ENCODE measurements at regions not wholly inside any gene's neighbourhood (a gene's known extent, or its start where the extent isn't known, plus 50 kb on each side); places are given as distances from the start of the nearest gene placed in this dataset.

DNA sequence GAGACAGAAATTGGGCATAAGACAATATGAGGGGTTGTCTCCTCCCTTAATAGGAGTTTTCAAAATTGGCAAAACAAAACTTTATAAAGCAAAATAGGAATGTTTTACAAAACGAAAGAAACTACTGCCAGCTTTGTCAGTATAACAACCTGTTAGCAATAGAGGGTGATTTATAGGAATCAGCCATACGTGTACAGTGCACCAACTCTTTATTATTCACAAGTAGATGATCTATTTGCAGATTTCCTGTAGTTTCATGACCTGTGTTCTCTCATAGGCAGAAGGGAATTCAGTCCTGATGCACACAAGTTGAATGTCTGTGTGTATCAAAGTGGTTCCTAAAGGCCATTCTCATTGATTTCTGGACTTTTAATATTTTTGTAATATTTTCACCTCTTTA, 116.3 kb downstream of the MFAP3L start:
- Histone ChIP-seq H3K27ac (ENCODE audit: low read depth, low read length, poor library complexity, severe bottlenecking) (no peak overlapping the region), H3K9me3 (ENCODE audit: low read length) (no peaks in the 10 kb centered on the region), H3K9me2 (ENCODE audit: insufficient read depth, low read length) (no peaks in the 10 kb centered on the region), H4K20me1 (ENCODE audit: insufficient read depth, low read length) (no peaks in the 10 kb centered on the region), H3K4me1 (ENCODE audit: insufficient read depth, low read length, poor library complexity, severe bottlenecking) (no peaks in the 10 kb centered on the region), H3K4me2 (ENCODE audit: low read length) (no peak overlapping the region), H2AFZ (ENCODE audit: low read length) (no peak overlapping the region), H3K79me2 (ENCODE audit: insufficient read depth, low read depth, low read length) (no peaks in the 10 kb centered on the region), H3K4me3 (ENCODE audit: low read depth, low read length, poor library complexity, severe bottlenecking) (no peak overlapping the region), H3K36me3 (ENCODE audit: insufficient read depth, low read length) (no peaks in the 10 kb centered on the region)
- BruUV-seq (replicated peaks), result no TSS peak
- no peak for DNase-seq (ENCODE audit: low spot score)
- intact Hi-C loops (cut with micrococcal nuclease; ENCODE audit: unreplicated experiment), result no loop called here
- ChIA-PET CTCF (ENCODE audit: unreplicated experiment) (no interaction called here), POLR2A (no interaction called here)
- TF ChIP-seq EZH2phosphoT487 (IDR thresholded peaks at IDR 0.05; ENCODE audit: borderline replicate concordance, low read depth, low read length), result no peak
- TF ChIP-seq, protein P1, sequence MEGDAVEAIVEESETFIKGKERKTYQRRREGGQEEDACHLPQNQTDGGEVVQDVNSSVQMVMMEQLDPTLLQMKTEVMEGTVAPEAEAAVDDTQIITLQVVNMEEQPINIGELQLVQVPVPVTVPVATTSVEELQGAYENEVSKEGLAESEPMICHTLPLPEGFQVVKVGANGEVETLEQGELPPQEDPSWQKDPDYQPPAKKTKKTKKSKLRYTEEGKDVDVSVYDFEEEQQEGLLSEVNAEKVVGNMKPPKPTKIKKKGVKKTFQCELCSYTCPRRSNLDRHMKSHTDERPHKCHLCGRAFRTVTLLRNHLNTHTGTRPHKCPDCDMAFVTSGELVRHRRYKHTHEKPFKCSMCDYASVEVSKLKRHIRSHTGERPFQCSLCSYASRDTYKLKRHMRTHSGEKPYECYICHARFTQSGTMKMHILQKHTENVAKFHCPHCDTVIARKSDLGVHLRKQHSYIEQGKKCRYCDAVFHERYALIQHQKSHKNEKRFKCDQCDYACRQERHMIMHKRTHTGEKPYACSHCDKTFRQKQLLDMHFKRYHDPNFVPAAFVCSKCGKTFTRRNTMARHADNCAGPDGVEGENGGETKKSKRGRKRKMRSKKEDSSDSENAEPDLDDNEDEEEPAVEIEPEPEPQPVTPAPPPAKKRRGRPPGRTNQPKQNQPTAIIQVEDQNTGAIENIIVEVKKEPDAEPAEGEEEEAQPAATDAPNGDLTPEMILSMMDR (conservative IDR thresholded peaks at IDR 0.05; ENCODE audit: low read length), result no peak

DNA sequence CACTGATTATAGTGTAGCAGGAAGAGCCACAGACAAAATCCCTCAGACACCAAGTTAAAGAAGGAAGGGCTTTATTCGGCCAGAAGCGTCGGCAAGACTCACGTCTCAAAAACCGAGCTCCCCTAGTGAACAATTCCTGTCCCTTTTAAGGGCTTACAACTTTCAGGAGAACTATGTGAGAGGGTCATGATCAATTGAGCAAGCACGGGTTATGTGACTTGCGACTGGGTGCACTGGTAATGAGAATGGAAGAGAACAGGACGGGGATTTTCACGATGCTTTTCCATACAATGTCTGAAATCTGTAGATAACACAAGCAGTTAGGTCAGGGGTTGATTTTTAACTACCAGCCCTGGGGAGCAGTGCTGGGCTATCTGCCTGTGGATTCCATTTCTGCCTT, 116.7 kb downstream of the MFAP3L start:
- Histone ChIP-seq H3K9me3 (ENCODE audit: low read length) (no peaks in the 10 kb centered on the region), H3K4me2 (ENCODE audit: low read length) (no peak overlapping the region), H3K4me3 (ENCODE audit: low read depth, low read length, poor library complexity, severe bottlenecking) (no peak overlapping the region), H3K79me2 (ENCODE audit: insufficient read depth, low read depth, low read length) (no peaks in the 10 kb centered on the region), H3K36me3 (ENCODE audit: insufficient read depth, low read length) (no peaks in the 10 kb centered on the region), H4K20me1 (ENCODE audit: insufficient read depth, low read length) (no peaks in the 10 kb centered on the region), H2AFZ (ENCODE audit: low read length) (no peak overlapping the region), H3K9me2 (ENCODE audit: insufficient read depth, low read length) (no peaks in the 10 kb centered on the region), H3K4me1 (ENCODE audit: insufficient read depth, low read length, poor library complexity, severe bottlenecking) (no peaks in the 10 kb centered on the region), H3K27ac (ENCODE audit: low read depth, low read length, poor library complexity, severe bottlenecking) (no peak overlapping the region)
- no peak for DNase-seq (ENCODE audit: low spot score)
- BruUV-seq (replicated peaks), result no TSS peak
- POLR2A ChIA-PET, result interaction anchor here (1.1 kb wide), 1 partner anchor 9 kb away, joined by 3 read pairs; no protein-coding TSS in a partner anchor
- CTCF ChIA-PET (ENCODE audit: unreplicated experiment), result no interaction called here
- intact Hi-C loops (cut with micrococcal nuclease; ENCODE audit: unreplicated experiment), result no loop called here
- TF ChIP-seq, protein P1 (conservative IDR thresholded peaks at IDR 0.05; ENCODE audit: low read length), result no peak
- TF ChIP-seq EZH2phosphoT487 (IDR thresholded peaks at IDR 0.05; ENCODE audit: borderline replicate concordance, low read depth, low read length), result no peak

DNA sequence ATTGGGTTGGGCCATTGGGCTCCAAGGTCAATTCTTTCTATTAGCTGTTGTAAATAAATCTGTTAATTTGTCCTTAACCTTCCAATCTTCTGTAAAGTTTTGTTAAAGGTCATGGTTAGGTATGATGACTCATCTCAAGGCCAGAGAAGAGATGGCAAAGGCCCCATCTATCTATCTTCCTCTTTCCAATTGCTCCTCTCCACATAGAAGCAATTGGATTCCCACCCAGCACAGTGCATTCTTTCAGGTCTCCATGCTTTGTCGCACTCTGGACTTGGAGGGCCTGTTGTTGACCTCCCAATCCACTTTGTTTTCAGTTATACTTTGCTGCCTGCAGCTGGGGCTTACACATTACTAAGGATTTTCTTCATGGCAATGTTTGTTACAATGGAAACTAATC, 118.5 kb downstream of the MFAP3L start:
- POLR2A ChIA-PET, result no interaction called here
- H3K79me2 ChIP-seq (ENCODE audit: insufficient read depth, low read depth, low read length), result no peaks in the 10 kb centered on the region
- H3K36me3 ChIP-seq (ENCODE audit: insufficient read depth, low read length), result no peaks in the 10 kb centered on the region
- intact Hi-C loops (cut with micrococcal nuclease; ENCODE audit: unreplicated experiment), result no loop called here
- no peak overlapping the region for H3K27ac ChIP-seq (ENCODE audit: low read depth, low read length, poor library complexity, severe bottlenecking)
- no peak overlapping the region for H2AFZ ChIP-seq (ENCODE audit: low read length)
- CTCF ChIA-PET (ENCODE audit: unreplicated experiment), result no interaction called here
- BruUV-seq (replicated peaks), result no TSS peak
- H3K4me2 ChIP-seq (ENCODE audit: low read length), result no peak overlapping the region
- H3K9me3 ChIP-seq (ENCODE audit: low read length), result no peaks in the 10 kb centered on the region
- no peaks in the 10 kb centered on the region for H3K9me2 ChIP-seq (ENCODE audit: insufficient read depth, low read length)
- DNase-seq (ENCODE audit: low spot score), result no peak
- no peak overlapping the region for H3K4me3 ChIP-seq (ENCODE audit: low read depth, low read length, poor library complexity, severe bottlenecking)
- TF ChIP-seq EZH2phosphoT487 (IDR thresholded peaks at IDR 0.05; ENCODE audit: borderline replicate concordance, low read depth, low read length), result no peak
- TF ChIP-seq, protein P1 (conservative IDR thresholded peaks at IDR 0.05; ENCODE audit: low read length), result no peak
- H4K20me1 ChIP-seq (ENCODE audit: insufficient read depth, low read length), result no peaks in the 10 kb centered on the region
- no peaks in the 10 kb centered on the region for H3K4me1 ChIP-seq (ENCODE audit: insufficient read depth, low read length, poor library complexity, severe bottlenecking)

Data from OCI-LY7 (cell line).